A549 (cell line): ENCODE measurements at regions not wholly inside any gene's neighbourhood (a gene's known extent, or its start where the extent isn't known, plus 50 kb on each side); places are given as distances from the start of the nearest gene placed in this dataset.

Experiments
- ATAC-seq, 2 experiments: fragments of 200-7000 bp in 1 of 2; fragments of >200 bp in 1 of 2; cut with Nextera tagmentation in 1 of 2; cut with Tn5 transposase in 1 of 2; 3 replicates each; pipeline versions ENCODE4 v1.8.0 to v1.9.1; 2018 to 2020; ENCODE audit warnings: mild to moderate bottlenecking in 1 of 2, moderate library complexity in 1 of 2
- CTCF ChIA-PET: fragments of 300-600 bp; sonication (Branson Sonifier 250); formaldehyde crosslinking; extraction: SDS; loops from one replicate; lab custom pipeline; 2021; ENCODE audit warnings: antibody characterized with exemption, inconsistent platforms; lab: Yijun Ruan, JAX
- POLR2A ChIA-PET: fragments of 350-600 bp; formaldehyde crosslinking; extraction: SDS; loops from one replicate; lab custom pipeline; 2021; ENCODE audit warnings: antibody characterized with exemption, inconsistent platforms; lab: Yijun Ruan, JAX
- DNase-seq, 2 experiments: peaks; one replicate each; pipeline versions ENCODE4 v3.0.0 to v3.0.0-alpha.2; 2011 to 2016; ENCODE audit warnings: low read depth in 1 of 2, low spot score in 1 of 2
- FAIRE-seq: peaks from 2 replicates; lab custom pipeline; 2011; peaks lifted over from hg19 to GRCh38; lab: Jason Lieb, UNC
- H3K27ac ChIP-seq, 2 experiments: fragments of >200 bp; sonication (Bioruptor Twin); formaldehyde crosslinking; 3 replicates each; pipeline ENCODE4 v1.5.1; 2016 to 2017
- H3K4me1 ChIP-seq: fragments of >200 bp; sonication (Bioruptor Twin); formaldehyde crosslinking; 3 replicates; pipeline ENCODE4 v1.6.1; 2016
- H3K4me2 ChIP-seq: fragments of >200 bp; sonication (Bioruptor Twin); formaldehyde crosslinking; 3 replicates; pipeline ENCODE4 v1.6.1; 2016
- H3K4me3 ChIP-seq: fragments of >200 bp; sonication (Bioruptor Twin); formaldehyde crosslinking; 3 replicates; pipeline ENCODE4 v1.5.1; 2016
- H3K9me3 ChIP-seq: fragments of >200 bp; sonication (Bioruptor Twin); formaldehyde crosslinking; 3 replicates; pipeline ENCODE4 v1.6.1; 2016
- BCL3 ChIP-seq: fragments of >200 bp; sonication (Bioruptor Twin); formaldehyde crosslinking; IDR thresholded peaks from 3 replicates; pipeline ENCODE4 v1.6.1; 2016
- CBX2 ChIP-seq: fragments of 200-600 bp; sonication (generic); IDR thresholded peaks from 2 replicates; pipeline ENCODE4 v1.6.1; 2016; ENCODE audit warnings: low read depth, mild to moderate bottlenecking, borderline replicate concordance
- CBX8 ChIP-seq: fragments of 200-600 bp; sonication (generic); IDR thresholded peaks from 2 replicates; pipeline ENCODE4 v1.6.1; 2016
- CEBPB ChIP-seq, 2 experiments: fragments of >200 bp in 1 of 2; sonication (Bioruptor Twin) in 1 of 2; formaldehyde crosslinking in 1 of 2; IDR thresholded peaks; 2 replicates each; pipeline ENCODE4 v1.6.1; 2012 to 2016
- EHF ChIP-seq: fragments of 250-450 bp; sonication (Bioruptor Pico); IDR thresholded peaks from 2 replicates; pipeline ENCODE4 v1.5.0; 2020; ENCODE audit warnings: mild to moderate bottlenecking
- FOSB ChIP-seq: fragments of 250-450 bp; sonication (Bioruptor Pico); IDR thresholded peaks from 2 replicates; pipeline ENCODE4 v1.5.0; 2020; ENCODE audit warnings: mild to moderate bottlenecking, moderate library complexity
- FOXS1 ChIP-seq: fragments of 250-450 bp; sonication (Bioruptor Pico); IDR thresholded peaks from 2 replicates; pipeline ENCODE4 v1.5.0; 2020; ENCODE audit warnings: mild to moderate bottlenecking, moderate library complexity
- NR3C1 ChIP-seq: fragments of >200 bp; sonication (Bioruptor Twin); formaldehyde crosslinking; IDR thresholded peaks from 3 replicates; pipeline ENCODE4 v1.6.1; 2017
- PBX3 ChIP-seq: IDR thresholded peaks from 2 replicates; pipeline ENCODE4 v1.6.1; 2012
- POLR2AphosphoS2 ChIP-seq: conservative IDR thresholded peaks from 2 replicates; pipeline ENCODE4 v1.6.1; 2012; ENCODE audit warnings: low read length, improper control_type of control experiment, inconsistent platforms
- RARB ChIP-seq: fragments of 250-450 bp; sonication (Bioruptor Pico); IDR thresholded peaks from 2 replicates; pipeline ENCODE4 v1.8.0; 2021; ENCODE audit warnings: mild to moderate bottlenecking, moderate library complexity
- REST ChIP-seq: fragments of 200-600 bp; sonication (generic); IDR thresholded peaks from 2 replicates; pipeline ENCODE4 v1.6.1; 2016; ENCODE audit warnings: antibody characterized with exemption, mild to moderate bottlenecking, moderate library complexity
- SMC3 ChIP-seq: fragments of >200 bp; sonication (Bioruptor Twin); formaldehyde crosslinking; IDR thresholded peaks from 3 replicates; pipeline ENCODE4 v1.6.1; 2018; ENCODE audit warnings: inconsistent platforms
- USF2 ChIP-seq: fragments of 450-650 bp; IDR thresholded peaks from 2 replicates; pipeline ENCODE4 v1.6.1; 2014; ENCODE audit warnings: antibody characterized with exemption
- ZNF302 ChIP-seq: fragments of 250-450 bp; sonication (Bioruptor Pico); IDR thresholded peaks from 2 replicates; pipeline ENCODE4 v1.9.0; 2021; ENCODE audit warnings: inconsistent platforms, mild to moderate bottlenecking, moderate library complexity
- WGBS: methylation state at CpG from one replicate; pipeline ENCODE4 v1.1.6; 2017; ENCODE audit errors: missing lambda C conversion rate; 5-methylcytosine and 5-hydroxymethylcytosine counted together

- FAIRE-seq (peak; percentile 59), ATAC-seq (no peak), DNase-seq (no peak)
- no peaks in the 10 kb centered on the region for H3K4me1 ChIP-seq
- H3K4me2 ChIP-seq, result no peak overlapping the region
- ChIA-PET POLR2A (no interaction called here), CTCF (no interaction called here)
- 9% methylated on average over 3 of the region's 3 CpGs for WGBS
- no peak overlapping the region for H3K4me3 ChIP-seq
- TF ChIP-seq PBX3, result no peak
- H3K27ac ChIP-seq, result no peak overlapping the region
- H3K9me3 ChIP-seq, result no peaks in the 10 kb centered on the region
Measured at GRCh38 chr17:55969562-55970324, 183.5 kb upstream of the ANKFN1 start.

GRCh38 chr17:55978578-55978977, 174.7 kb upstream of the ANKFN1 start:
- Histone ChIP-seq H3K4me1 (no peaks in the 10 kb centered on the region), H3K4me2 (no peak overlapping the region), H3K9me3 (no peaks in the 10 kb centered on the region), H3K27ac (no peak overlapping the region), H3K4me3 (no peak overlapping the region)
- ATAC-seq (no peak), FAIRE-seq (no peak), DNase-seq (no peak)
- ChIA-PET CTCF (no interaction called here), POLR2A (no interaction called here)
- WGBS, result 0% methylated on average over 1 of the region's 1 CpG
- TF ChIP-seq FOSB (CRISPR knock-in tag), result no peak
- no peak for TF ChIP-seq BCL3
- no peak for TF ChIP-seq CEBPB (IDR thresholded peaks at IDR 0.05)
- no peak for TF ChIP-seq NR3C1

- 30% methylated on average over 3 of the region's 3 CpGs for WGBS
- H3K4me2 ChIP-seq, result no peak overlapping the region
- CTCF ChIA-PET, result interaction anchor here (1.2 kb wide), 1 partner anchor 54 kb away, joined by 3 read pairs; no protein-coding TSS in a partner anchor
Measured at GRCh38 chr17:55983096-55983495, 170.2 kb upstream of the ANKFN1 start.

GRCh38 chr17:55986817-55987216, 166.5 kb upstream of the ANKFN1 start:
- H3K9me3 ChIP-seq, result no peaks in the 10 kb centered on the region
- TF ChIP-seq CBX2 (no peak), FOXS1 (CRISPR knock-in tag) (no peak), PBX3 (no peak), USF2 (no peak), ZNF302 (no peak), SMC3 (no peak), POLR2AphosphoS2 (no peak), CBX8 (no peak)
- TF ChIP-seq, all 56 proteins: peak for 0
- no peak for ATAC-seq
- Histone ChIP-seq H3K4me3 (no peak overlapping the region), H3K27ac (no peak overlapping the region), H3K4me1 (no peaks in the 10 kb centered on the region), H3K4me2 (no peak overlapping the region)
- no peak for DNase-seq
- ChIA-PET POLR2A (no interaction called here), CTCF (no interaction called here)
- no peak for FAIRE-seq
- WGBS, result 10% methylated on average over 4 of the region's 4 CpGs

More at GRCh38 chr17:55983096-55983495, 170.2 kb upstream of the ANKFN1 start:
- H3K27ac ChIP-seq, result no peak overlapping the region
- FAIRE-seq, result no peak
- no peaks in the 10 kb centered on the region for H3K4me1 ChIP-seq
- no peaks in the 10 kb centered on the region for H3K9me3 ChIP-seq
- TF ChIP-seq RARB (CRISPR knock-in tag), result no peak
- TF ChIP-seq REST, result no peak
- no peak for TF ChIP-seq EHF (CRISPR knock-in tag)
- POLR2A ChIA-PET, result no interaction called here
- no peak for ATAC-seq
- no peak for DNase-seq
- H3K4me3 ChIP-seq, result no peak overlapping the region
